IMR-90 (cell line): ENCODE measurements at regions not wholly inside any gene's neighbourhood (a gene's known extent, or its start where the extent isn't known, plus 50 kb on each side); places are given as distances from the start of the nearest gene placed in this dataset.

Source experiments
- ATAC-seq: fragments of 200-7000 bp; cut with Tn5 transposase; 2 replicates; pipeline ENCODE4 v1.9.1; 2020; ENCODE audit warnings: low read depth, mild to moderate bottlenecking, moderate library complexity
- BruUV-seq: library from RNA; stranded (reverse); fragments of 400-500 nt; replicated peaks from 2 replicates; lab custom pipeline; 2021; lab: Mats Ljungman, UMichigan
- CTCF ChIA-PET: fragments of 300-600 bp; formaldehyde crosslinking; extraction: SDS; loops from one replicate; lab custom pipeline; 2021; ENCODE audit warnings: antibody characterized with exemption; lab: Yijun Ruan, JAX
- POLR2A ChIA-PET: fragments of 300-600 bp; sonication (Branson Sonifier 250); formaldehyde crosslinking; loops from one replicate; lab custom pipeline; 2022; ENCODE audit warnings: antibody characterized with exemption; ENCODE audit not compliant: unreplicated experiment; lab: Charles Lee
- DNase-seq: peaks from one replicate; pipeline ENCODE4 v3.0.0; 2013
- H2AFZ ChIP-seq: replicated peaks from 2 replicates; pipeline ENCODE3; 2013; ENCODE audit warnings: low read length, mild to moderate bottlenecking; ENCODE audit not compliant: poor library complexity
- H2AK5ac ChIP-seq: 2 replicates; pipeline ENCODE4 v1.6.1; 2013; ENCODE audit warnings: low read depth, low read length, inconsistent platforms
- H2AK9ac ChIP-seq: replicated peaks from 2 replicates; pipeline ENCODE3; 2013; ENCODE audit warnings: mild to moderate bottlenecking, low read depth, low read length, moderate library complexity; ENCODE audit not compliant: poor library complexity
- H2BK120ac ChIP-seq: 2 replicates; pipeline ENCODE4 v1.6.1; 2013; ENCODE audit warnings: low read depth, low read length, inconsistent platforms
- H2BK15ac ChIP-seq: 3 replicates; pipeline ENCODE4 v1.6.1; 2013; ENCODE audit warnings: low read depth, low read length, inconsistent platforms
- H2BK20ac ChIP-seq: 2 replicates; pipeline ENCODE4 v1.6.1; 2013; ENCODE audit warnings: low read depth, mild to moderate bottlenecking, inconsistent platforms, low read length, moderate library complexity
- H2BK5ac ChIP-seq: 2 replicates; pipeline ENCODE4 v1.6.1; 2013; ENCODE audit warnings: mild to moderate bottlenecking, low read depth, low read length, inconsistent platforms; ENCODE audit not compliant: poor library complexity, severe bottlenecking
- H3K14ac ChIP-seq: replicated peaks from 2 replicates; pipeline ENCODE4 v1.6.1; 2013; ENCODE audit warnings: low read depth, low read length, inconsistent platforms
- H3K18ac ChIP-seq: 2 replicates; pipeline ENCODE4 v1.6.1; 2013; ENCODE audit warnings: low read depth, low read length, control low read depth
- H3K23ac ChIP-seq: 2 replicates; pipeline ENCODE4 v1.6.1; 2013; ENCODE audit warnings: low read depth, low read length, inconsistent platforms
- H3K27ac ChIP-seq: 2 replicates; pipeline ENCODE4 v1.5.1; 2013; ENCODE audit warnings: mild to moderate bottlenecking, control low read depth, low read length; ENCODE audit not compliant: insufficient read depth
- H3K27me3 ChIP-seq: 2 replicates; pipeline ENCODE4 v1.6.1; 2013; ENCODE audit warnings: low read length; ENCODE audit not compliant: control insufficient read depth, insufficient read depth
- H3K36me3 ChIP-seq: 2 replicates; pipeline ENCODE4 v1.6.1; 2013; ENCODE audit warnings: low read length, mixed read lengths; ENCODE audit not compliant: control insufficient read depth, insufficient read depth
- H3K4ac ChIP-seq: 2 replicates; pipeline ENCODE4 v1.6.1; 2013; ENCODE audit warnings: low read depth, low read length, inconsistent platforms
- H3K4me1 ChIP-seq: 2 replicates; pipeline ENCODE4 v1.6.1; 2013; ENCODE audit warnings: low read length, mixed read lengths; ENCODE audit not compliant: control insufficient read depth, insufficient read depth
- H3K4me2 ChIP-seq: 2 replicates; pipeline ENCODE4 v1.6.1; 2013; ENCODE audit warnings: low read depth, mild to moderate bottlenecking, control low read depth, low read length, moderate library complexity
- H3K4me3 ChIP-seq: 2 replicates; pipeline ENCODE4 v1.5.1; 2013; ENCODE audit warnings: low read depth, mild to moderate bottlenecking, control low read depth, low read length, moderate library complexity; ENCODE audit not compliant: insufficient read depth
- H3K56ac ChIP-seq: 2 replicates; pipeline ENCODE4 v1.6.1; 2013; ENCODE audit warnings: low read length, inconsistent platforms; ENCODE audit not compliant: insufficient read depth; ENCODE audit errors: extremely low read depth
- H3K79me1 ChIP-seq, 2 experiments: 2 replicates each; pipeline ENCODE4 v1.6.1; 2013; ENCODE audit warnings: low read length in 2 of 2, inconsistent platforms in 1 of 2, low read depth in 1 of 2
- H3K9ac ChIP-seq: 2 replicates; pipeline ENCODE4 v1.6.1; 2013; ENCODE audit warnings: low read depth, low read length, control low read depth
- H3K9me1 ChIP-seq: 2 replicates; pipeline ENCODE4 v1.6.1; 2013; ENCODE audit warnings: low read length, inconsistent platforms; ENCODE audit not compliant: insufficient read depth
- H3K9me3 ChIP-seq: 2 replicates; pipeline ENCODE4 v1.6.1; 2013; ENCODE audit warnings: low read length; ENCODE audit not compliant: control insufficient read depth, insufficient read depth
- H4K20me1 ChIP-seq: 2 replicates; pipeline ENCODE4 v1.6.1; 2013; ENCODE audit warnings: low read length, inconsistent platforms; ENCODE audit not compliant: insufficient read depth
- H4K5ac ChIP-seq: 2 replicates; pipeline ENCODE4 v1.6.1; 2013; ENCODE audit warnings: mild to moderate bottlenecking, low read depth, low read length, control low read depth
- H4K8ac ChIP-seq, 2 experiments: 2 replicates each; pipeline ENCODE4 v1.6.1; 2013; ENCODE audit warnings: low read depth in 2 of 2, low read length in 2 of 2, control low read depth in 1 of 2, inconsistent platforms in 1 of 2
- H4K91ac ChIP-seq: 2 replicates; pipeline ENCODE4 v1.6.1; 2013; ENCODE audit warnings: low read depth, low read length, inconsistent platforms; ENCODE audit not compliant: insufficient read depth
- CHD1 ChIP-seq: IDR thresholded peaks from 2 replicates; pipeline ENCODE4 v1.6.1; 2012; ENCODE audit warnings: low read depth, low read length, improper control_type of control experiment
- ELK1 ChIP-seq: fragments of 150-350 bp; IDR thresholded peaks from 2 replicates; pipeline ENCODE4 v1.6.1; 2016; ENCODE audit warnings: low read depth, mild to moderate bottlenecking, low read length, moderate library complexity, borderline replicate concordance
- RFX5 ChIP-seq: IDR thresholded peaks from 2 replicates; pipeline ENCODE4 v1.8.0; 2012; ENCODE audit warnings: low read depth, mild to moderate bottlenecking, low read length, moderate library complexity
- WGBS, 2 experiments: methylation state at CpG; one replicate each; pipeline versions ENCODE4 v1.1.5 to v1.1.7; 2013; ENCODE audit warnings: missing lambda C conversion rate in 2 of 2; ENCODE audit not compliant: insufficient read length in 1 of 2; ENCODE audit errors: extremely low coverage in 2 of 2; 5-methylcytosine and 5-hydroxymethylcytosine counted together
- dilution Hi-C: fragments of 300-500 bp; cut with HindIII; formaldehyde crosslinking; loops from one replicate; pipeline ENCODE4 v1.14.3; 2018; ENCODE audit warnings: low sequenced_read_pairs; ENCODE audit not compliant: unreplicated experiment
- in situ Hi-C: fragments of 300-500 bp; cut with MboI; formaldehyde crosslinking; loops from 3 replicates; pipeline ENCODE4 v1.14.3; 2019; ENCODE audit warnings: low sequenced_read_pairs, inconsistent platforms, mixed read lengths
- intact Hi-C: fragments of 100-400 bp; cut with micrococcal nuclease; formaldehyde crosslinking; loops from 2 replicates; pipeline ENCODE4 v1.10.0; 2022

- peaks cover 2% of the 10 kb centered on the region; the same call in 1 of the 2 replicates for H3K4me1 ChIP-seq
- H3K27ac ChIP-seq = no peak overlapping the region
- ChIA-PET CTCF (no interaction called here), POLR2A (no interaction called here)
- intact Hi-C loops = no loop called here
- H4K91ac ChIP-seq = no peak overlapping the region
- H2AK5ac ChIP-seq = no peak overlapping the region
- H3K36me3 ChIP-seq = no peaks in the 10 kb centered on the region
- TF ChIP-seq CHD1 (no peak), RFX5 (no peak), ELK1 (no peak)
- no peaks in the 10 kb centered on the region for H3K9me3 ChIP-seq
- no peak overlapping the region for H2AK9ac ChIP-seq
- DNase-seq (no peak), ATAC-seq (no peak)
- H3K4me2 ChIP-seq = no peak overlapping the region
- H3K4ac ChIP-seq = no peak overlapping the region
- no peak overlapping the region for H2BK20ac ChIP-seq
- H2AFZ ChIP-seq = no peak overlapping the region
- BruUV-seq = no TSS peak
- H3K14ac ChIP-seq = no peak overlapping the region
- no peak overlapping the region for H4K5ac ChIP-seq
- no peaks in the 10 kb centered on the region for H3K79me1 ChIP-seq
- H3K9me1 ChIP-seq = 0 out of 2 replicates have a peak, but pooled peaks cover 3% of the 10 kb centered on the region
- no peak overlapping the region for H4K8ac ChIP-seq
- in situ Hi-C loops = no loop called here
- H2BK5ac ChIP-seq = no peak overlapping the region
- dilution Hi-C loops = no loop called here
- H2BK120ac ChIP-seq = no peak overlapping the region
- no peaks in the 10 kb centered on the region; the same call in 1 of the 2 replicates for H3K27me3 ChIP-seq
- no peaks in the 10 kb centered on the region for H4K20me1 ChIP-seq
- no peak overlapping the region for H3K56ac ChIP-seq
- no peak overlapping the region for H3K18ac ChIP-seq
- WGBS, 2 experiments = no CpG with 5 or more reads among the region's 4 CpGs
- H2BK15ac ChIP-seq = no peak overlapping the region
- no peak overlapping the region for H3K4me3 ChIP-seq
- H3K23ac ChIP-seq = no peak overlapping the region
- no peak overlapping the region for H3K9ac ChIP-seq
These were observed 79.5 kb downstream of the CD200 start for GRCh38 chr3:112412494-112412893.
